Transverse colon (tissue), 4 donors: ENCODE measurements at regions not wholly inside any gene's neighbourhood (a gene's known extent, or its start where the extent isn't known, plus 50 kb on each side); places are given as distances from the start of the nearest gene placed in this dataset.

Source experiments
- DNase-seq: peaks from one replicate; pipeline ENCODE4 v3.0.0-alpha.2; 2019
- H3K27ac ChIP-seq, 4 donors: fragments of 200-600 bp; sonication (generic); 2 replicates each; pipeline ENCODE4 v1.5.1; 2016 to 2018; ENCODE audit warnings: inconsistent platforms in 4 of 4
- H3K27me3 ChIP-seq: fragments of 200-600 bp; sonication (generic); 2 replicates; pipeline ENCODE4 v1.5.1; 2017; ENCODE audit warnings: inconsistent platforms
- H3K36me3 ChIP-seq, 4 donors: fragments of 200-600 bp; sonication (generic); 2 replicates each; pipeline ENCODE4 v1.5.1; 2017 to 2019; ENCODE audit warnings: inconsistent platforms in 4 of 4
- H3K4me1 ChIP-seq, 4 donors: fragments of 200-600 bp; sonication (generic); 2 replicates each; pipeline ENCODE4 v1.5.1; 2017 to 2020; ENCODE audit warnings: inconsistent platforms in 4 of 4
- H3K4me3 ChIP-seq, 4 donors: fragments of 200-600 bp; sonication (generic); 1 replicate in 1 of 4; 2 replicates in 3 of 4; pipeline versions ENCODE4 v1.5.1 to v1.6.1; 2017 to 2019; ENCODE audit warnings: inconsistent platforms in 4 of 4
- H3K9me3 ChIP-seq, 2 donors: fragments of 200-600 bp; sonication (generic); 2 replicates each; pipeline ENCODE4 v1.5.1; 2017 to 2019; ENCODE audit warnings: inconsistent platforms in 2 of 2
- EP300 ChIP-seq: sonication (generic); formaldehyde crosslinking; IDR thresholded peaks from one replicate; pipeline ENCODE4 v1.6.1; 2017; ENCODE audit warnings: antibody characterized with exemption, low read depth
- POLR2A ChIP-seq: fragments of 450-650 bp; IDR thresholded peaks from one replicate; pipeline ENCODE4 v1.6.1; 2016; ENCODE audit warnings: antibody characterized with exemption, mild to moderate bottlenecking, moderate library complexity
- POLR2AphosphoS5 ChIP-seq, 3 donors: sonication (generic); formaldehyde crosslinking; IDR thresholded peaks; one replicate each; pipeline ENCODE4 v1.6.1; 2016; ENCODE audit warnings: antibody characterized with exemption in 3 of 3
- WGBS, 2 donors: methylation state at CpG; one replicate each; pipeline ENCODE4 v1.1.5; 2018; ENCODE audit warnings: low coverage in 1 of 2; 5-methylcytosine and 5-hydroxymethylcytosine counted together
- in situ Hi-C, 4 donors: fragments of 200-750 bp; cut with MboI; loops; one replicate each; pipeline versions ENCODE4 v1.15.0 to v1.15.1; 2017; ENCODE audit warnings: low sequenced_read_pairs in 3 of 4, low pct_ligation_motif_present in 1 of 4, low pct_unique_long_range_greater_than_20kb in 1 of 4
- intact Hi-C: fragments of 100-400 bp; cut with DNase I; formaldehyde crosslinking; loops from one replicate; pipeline ENCODE4 v1.15.1; 2023; ENCODE audit warnings: low total_unique reads
- TF ChIP-seq, protein P1 (sequence below), 5 experiments: fragments of 200-600 bp in 3 of 5; fragments of 450-650 bp in 2 of 5; sonication (generic) in 3 of 5; IDR thresholded peaks; 1 replicate in 2 of 5; 2 replicates in 3 of 5; pipeline ENCODE4 v1.5.1; 2016 to 2017; ENCODE audit warnings: antibody characterized with exemption in 5 of 5, inconsistent platforms in 3 of 5, mild to moderate bottlenecking in 2 of 5, moderate library complexity in 1 of 5

DNA sequence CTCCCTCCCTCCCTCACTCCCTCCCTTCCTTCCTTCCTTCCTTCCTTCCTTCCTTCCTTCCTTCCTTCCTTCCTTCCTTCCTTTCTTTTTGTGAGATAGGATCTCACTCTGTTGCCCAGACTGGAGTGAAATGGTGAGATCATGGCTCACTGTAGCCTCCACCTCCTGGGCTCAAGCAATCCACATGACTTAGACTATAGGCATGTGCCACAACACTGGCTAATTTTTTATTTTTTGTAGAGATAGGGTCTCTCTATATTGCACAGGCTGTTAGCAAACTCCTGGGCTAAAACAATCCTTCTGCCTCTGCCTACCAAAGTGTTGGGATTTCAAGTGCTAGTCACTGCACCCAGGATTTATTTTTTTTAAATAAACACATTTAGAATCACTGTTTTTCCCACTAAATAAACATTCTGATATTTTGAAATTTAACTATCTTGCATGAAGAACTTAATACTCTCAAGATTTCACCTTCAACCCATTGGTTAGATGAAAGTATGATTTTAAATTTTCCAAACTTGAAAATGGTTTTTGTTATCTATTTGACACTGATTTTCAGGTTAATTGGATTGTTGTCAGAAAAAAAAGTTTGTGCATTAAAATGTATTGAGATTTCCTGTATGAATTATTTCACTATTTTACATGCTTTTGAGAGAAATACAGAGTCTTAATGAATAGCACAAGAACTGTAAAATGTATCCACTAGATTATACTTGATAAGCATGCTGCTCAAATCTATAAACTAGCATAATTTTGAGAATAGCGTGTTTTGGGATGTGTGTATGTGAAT, 745.1 kb downstream of the TSN start:
- no peaks in the 10 kb centered on the region for H3K9me3 ChIP-seq
- no peak overlapping the region for H3K27ac ChIP-seq
- no peak overlapping the region for H3K4me3 ChIP-seq
- intact Hi-C loops, result no loop called here
- H3K27me3 ChIP-seq, result no peaks in the 10 kb centered on the region
- no peaks in the 10 kb centered on the region for H3K36me3 ChIP-seq
- WGBS, 2 donors, result 69 to 79% methylated on average over 1 of the region's 1 CpG
- DNase-seq, result no peak
- TF ChIP-seq EP300, result no peak
- TF ChIP-seq, protein P1, sequence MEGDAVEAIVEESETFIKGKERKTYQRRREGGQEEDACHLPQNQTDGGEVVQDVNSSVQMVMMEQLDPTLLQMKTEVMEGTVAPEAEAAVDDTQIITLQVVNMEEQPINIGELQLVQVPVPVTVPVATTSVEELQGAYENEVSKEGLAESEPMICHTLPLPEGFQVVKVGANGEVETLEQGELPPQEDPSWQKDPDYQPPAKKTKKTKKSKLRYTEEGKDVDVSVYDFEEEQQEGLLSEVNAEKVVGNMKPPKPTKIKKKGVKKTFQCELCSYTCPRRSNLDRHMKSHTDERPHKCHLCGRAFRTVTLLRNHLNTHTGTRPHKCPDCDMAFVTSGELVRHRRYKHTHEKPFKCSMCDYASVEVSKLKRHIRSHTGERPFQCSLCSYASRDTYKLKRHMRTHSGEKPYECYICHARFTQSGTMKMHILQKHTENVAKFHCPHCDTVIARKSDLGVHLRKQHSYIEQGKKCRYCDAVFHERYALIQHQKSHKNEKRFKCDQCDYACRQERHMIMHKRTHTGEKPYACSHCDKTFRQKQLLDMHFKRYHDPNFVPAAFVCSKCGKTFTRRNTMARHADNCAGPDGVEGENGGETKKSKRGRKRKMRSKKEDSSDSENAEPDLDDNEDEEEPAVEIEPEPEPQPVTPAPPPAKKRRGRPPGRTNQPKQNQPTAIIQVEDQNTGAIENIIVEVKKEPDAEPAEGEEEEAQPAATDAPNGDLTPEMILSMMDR (IDR thresholded peaks at IDR 0.05), result no peak
- no peak for TF ChIP-seq POLR2A
- TF ChIP-seq POLR2AphosphoS5 (IDR thresholded peaks at IDR 0.05), result no peak
- H3K4me1 ChIP-seq, result no peaks in the 10 kb centered on the region
- in situ Hi-C loops, result no loop called here

DNA sequence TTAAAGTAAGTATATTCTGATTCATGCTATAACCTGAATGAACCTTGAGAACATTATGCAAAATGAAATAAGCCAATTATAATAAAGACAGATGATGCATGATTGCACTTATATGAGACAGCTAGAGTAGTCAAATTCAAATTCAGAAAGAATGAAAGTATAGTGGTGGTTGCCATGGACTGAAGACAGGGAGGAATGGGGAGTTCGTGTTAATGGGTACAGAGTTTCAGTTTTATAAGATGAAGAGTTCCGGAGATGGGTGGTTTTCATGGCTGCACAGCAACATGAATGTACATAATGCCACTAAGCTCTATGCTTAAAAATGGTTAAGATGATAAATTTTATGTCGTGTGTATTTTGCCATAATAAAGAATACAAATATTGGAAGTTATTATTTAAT, 751.2 kb downstream of the TSN start:
- intact Hi-C loops (no loop called here), in situ Hi-C loops (no loop called here)
- no peak for TF ChIP-seq EP300
- TF ChIP-seq, protein P1 (IDR thresholded peaks at IDR 0.05), result no peak
- no peak for TF ChIP-seq POLR2A
- no peak for TF ChIP-seq POLR2AphosphoS5 (IDR thresholded peaks at IDR 0.05)
- no peak for DNase-seq
- H3K9me3 ChIP-seq, result no peaks in the 10 kb centered on the region
- H3K36me3 ChIP-seq, result no peaks in the 10 kb centered on the region
- WGBS, 2 donors, result 74 to 81% methylated on average over 3 of the region's 3 CpGs
- H3K4me1 ChIP-seq, result peaks cover 0 to 4% (median 0%) of the 10 kb centered on the region in 4 donors
- no peak overlapping the region for H3K4me3 ChIP-seq
- no peaks in the 10 kb centered on the region for H3K27me3 ChIP-seq
- no peak overlapping the region for H3K27ac ChIP-seq

DNA sequence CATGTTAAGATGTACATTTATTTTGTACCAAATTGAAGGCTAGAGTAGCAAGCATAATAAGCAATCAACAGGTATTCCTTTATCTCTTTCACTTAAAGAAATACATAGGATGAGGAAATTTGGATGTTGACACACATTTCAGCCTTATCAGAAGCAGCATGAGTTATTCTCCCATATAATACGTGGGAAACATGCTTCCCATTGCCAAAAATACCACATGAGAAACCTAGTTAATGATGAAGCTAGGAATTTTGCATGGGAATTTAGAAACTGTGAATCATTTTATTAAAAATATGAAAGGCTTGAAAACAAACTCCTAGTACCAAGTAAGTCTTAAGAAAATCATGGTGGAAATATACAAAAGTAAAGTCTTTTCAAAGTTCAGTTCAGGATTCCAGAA, 751.8 kb downstream of the TSN start:
- H3K36me3 ChIP-seq, result no peaks in the 10 kb centered on the region
- in situ Hi-C loops (no loop called here), intact Hi-C loops (no loop called here)
- TF ChIP-seq, protein P1 (IDR thresholded peaks at IDR 0.05), result no peak
- no peak for TF ChIP-seq EP300
- no peak for TF ChIP-seq POLR2AphosphoS5 (IDR thresholded peaks at IDR 0.05)
- H3K27me3 ChIP-seq, result no peaks in the 10 kb centered on the region
- 16 to 44% methylated on average over 1 of the region's 1 CpG for WGBS, 2 donors
- no peak overlapping the region for H3K27ac ChIP-seq
- H3K9me3 ChIP-seq, result no peaks in the 10 kb centered on the region
- peaks cover 0 to 4% (median 0%) of the 10 kb centered on the region in 4 donors for H3K4me1 ChIP-seq
- no peak overlapping the region for H3K4me3 ChIP-seq
- no peak for DNase-seq

DNA sequence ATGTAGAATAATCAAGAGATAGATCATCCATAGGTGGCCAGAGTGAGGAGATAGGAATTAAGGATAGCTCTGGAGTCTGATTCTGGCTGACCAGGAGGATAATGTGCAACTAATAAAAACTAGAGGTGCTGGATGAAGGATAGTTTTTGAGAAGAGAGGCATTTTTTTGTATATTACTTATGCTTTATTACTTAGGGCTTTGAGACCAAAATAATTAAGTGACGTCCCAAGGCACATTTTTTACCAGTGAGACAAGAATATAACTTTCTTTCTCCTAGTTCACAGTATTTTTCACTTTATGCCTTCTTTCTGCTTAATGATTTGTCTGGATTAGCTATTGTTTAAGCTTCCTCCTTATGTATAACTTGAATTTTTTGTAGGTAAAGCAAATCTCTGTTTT, 756.6 kb downstream of the TSN start:
- no peaks in the 10 kb centered on the region for H3K36me3 ChIP-seq
- intact Hi-C loops, result no loop called here
- in situ Hi-C loops, result no loop called here
- H3K27me3 ChIP-seq, result no peaks in the 10 kb centered on the region
- H3K27ac ChIP-seq, result no peak overlapping the region
- peaks cover 0 to 4% (median 0%) of the 10 kb centered on the region in 4 donors for H3K4me1 ChIP-seq
- DNase-seq, result no peak
- TF ChIP-seq, protein P1 (IDR thresholded peaks at IDR 0.05), result no peak
- TF ChIP-seq POLR2AphosphoS5 (IDR thresholded peaks at IDR 0.05) (no peak), EP300 (no peak), POLR2A (no peak)
- no peak overlapping the region for H3K4me3 ChIP-seq
- WGBS, 2 donors, result 70% methylated on average over 1 of the region's 1 CpG; no CpG with 5 or more reads in 1 of the 2 donors
- no peaks in the 10 kb centered on the region for H3K9me3 ChIP-seq
